A549 (cell line): ENCODE measurements at regions not wholly inside any gene's neighbourhood (a gene's known extent, or its start where the extent isn't known, plus 50 kb on each side); places are given as distances from the start of the nearest gene placed in this dataset.

Experiments used
- ATAC-seq, 2 experiments: fragments of 200-7000 bp in 1 of 2; fragments of >200 bp in 1 of 2; cut with Nextera tagmentation in 1 of 2; cut with Tn5 transposase in 1 of 2; 3 replicates each; pipeline versions ENCODE4 v1.8.0 to v1.9.1; 2018 to 2020; ENCODE audit warnings: mild to moderate bottlenecking in 1 of 2, moderate library complexity in 1 of 2
- CTCF ChIA-PET: fragments of 300-600 bp; sonication (Branson Sonifier 250); formaldehyde crosslinking; extraction: SDS; loops from one replicate; lab custom pipeline; 2021; ENCODE audit warnings: antibody characterized with exemption, inconsistent platforms; lab: Yijun Ruan, JAX
- POLR2A ChIA-PET: fragments of 350-600 bp; formaldehyde crosslinking; extraction: SDS; loops from one replicate; lab custom pipeline; 2021; ENCODE audit warnings: antibody characterized with exemption, inconsistent platforms; lab: Yijun Ruan, JAX
- DNase-seq, 2 experiments: peaks; one replicate each; pipeline versions ENCODE4 v3.0.0 to v3.0.0-alpha.2; 2011 to 2016; ENCODE audit warnings: low read depth in 1 of 2, low spot score in 1 of 2
- FAIRE-seq: peaks from 2 replicates; lab custom pipeline; 2011; peaks lifted over from hg19 to GRCh38; lab: Jason Lieb, UNC
- H3K27ac ChIP-seq, 2 experiments: fragments of >200 bp; sonication (Bioruptor Twin); formaldehyde crosslinking; 3 replicates each; pipeline ENCODE4 v1.5.1; 2016 to 2017
- H3K4me1 ChIP-seq: fragments of >200 bp; sonication (Bioruptor Twin); formaldehyde crosslinking; 3 replicates; pipeline ENCODE4 v1.6.1; 2016
- H3K4me2 ChIP-seq: fragments of >200 bp; sonication (Bioruptor Twin); formaldehyde crosslinking; 3 replicates; pipeline ENCODE4 v1.6.1; 2016
- H3K4me3 ChIP-seq: fragments of >200 bp; sonication (Bioruptor Twin); formaldehyde crosslinking; 3 replicates; pipeline ENCODE4 v1.5.1; 2016
- H3K9me3 ChIP-seq: fragments of >200 bp; sonication (Bioruptor Twin); formaldehyde crosslinking; 3 replicates; pipeline ENCODE4 v1.6.1; 2016
- BHLHE40 ChIP-seq: IDR thresholded peaks from 2 replicates; pipeline ENCODE4 v1.6.1; 2012; ENCODE audit warnings: low read depth, low read length, inconsistent platforms
- CBX2 ChIP-seq: fragments of 200-600 bp; sonication (generic); IDR thresholded peaks from 2 replicates; pipeline ENCODE4 v1.6.1; 2016; ENCODE audit warnings: low read depth, mild to moderate bottlenecking, borderline replicate concordance
- CHD4 ChIP-seq: fragments of 200-600 bp; sonication (generic); IDR thresholded peaks from 2 replicates; pipeline ENCODE4 v1.6.1; 2016; ENCODE audit warnings: antibody characterized with exemption, mild to moderate bottlenecking, borderline replicate concordance
- EHMT2 ChIP-seq: fragments of 200-600 bp; sonication (generic); IDR thresholded peaks from 2 replicates; pipeline ENCODE4 v1.6.1; 2016; ENCODE audit warnings: antibody characterized with exemption, low read depth, mild to moderate bottlenecking, moderate library complexity
- EP300 ChIP-seq, 2 experiments: fragments of >200 bp; sonication (Bioruptor Twin); formaldehyde crosslinking; IDR thresholded peaks; 2 replicates in 1 of 2; 3 replicates in 1 of 2; pipeline ENCODE4 v1.6.1; 2016 to 2017
- ESRRA ChIP-seq: fragments of 150-350 bp; IDR thresholded peaks from 2 replicates; pipeline ENCODE4 v1.6.1; 2014; ENCODE audit warnings: mild to moderate bottlenecking, low read length, borderline replicate concordance
- FOSL2 ChIP-seq, 2 experiments: fragments of 450-650 bp in 1 of 2; fragments of >200 bp in 1 of 2; sonication (Bioruptor Twin) in 1 of 2; formaldehyde crosslinking; IDR thresholded peaks; 2 replicates each; pipeline versions ENCODE4 v1.5.0 to v1.6.1; 2016 to 2020; ENCODE audit warnings: mild to moderate bottlenecking in 1 of 2, moderate library complexity in 1 of 2
- HEYL ChIP-seq: fragments of 250-450 bp; sonication (Bioruptor Pico); IDR thresholded peaks from 2 replicates; pipeline ENCODE4 v1.8.0; 2021; ENCODE audit warnings: mild to moderate bottlenecking, moderate library complexity
- HOXB13 ChIP-seq: fragments of 250-450 bp; sonication (Bioruptor Pico); IDR thresholded peaks from 2 replicates; pipeline ENCODE4 v1.5.0; 2020; ENCODE audit warnings: low read depth, mild to moderate bottlenecking, moderate library complexity
- JUNB ChIP-seq: fragments of >200 bp; sonication (Bioruptor Twin); formaldehyde crosslinking; IDR thresholded peaks from 2 replicates; pipeline ENCODE4 v1.6.1; 2016
- KDM5A ChIP-seq: fragments of 200-600 bp; sonication (generic); IDR thresholded peaks from 2 replicates; pipeline ENCODE4 v1.6.1; 2016; ENCODE audit warnings: antibody characterized with exemption, mild to moderate bottlenecking
- MAFK ChIP-seq: fragments of 450-650 bp; IDR thresholded peaks from 2 replicates; pipeline ENCODE4 v1.6.1; 2014; ENCODE audit not compliant: partially characterized antibody
- MAZ ChIP-seq: fragments of 150-350 bp; IDR thresholded peaks from 2 replicates; pipeline ENCODE4 v1.6.1; 2014; ENCODE audit warnings: antibody characterized with exemption, low read depth, low read length, borderline replicate concordance
- NFE2L2 ChIP-seq: fragments of 150-350 bp; conservative IDR thresholded peaks from 2 replicates; pipeline ENCODE4 v1.6.1; 2014; ENCODE audit warnings: low read length
- NPAS2 ChIP-seq: fragments of 250-450 bp; sonication (Bioruptor Pico); IDR thresholded peaks from 2 replicates; pipeline ENCODE4 v1.8.0; 2022; ENCODE audit warnings: mild to moderate bottlenecking, moderate library complexity, borderline replicate concordance
- POLR2A ChIP-seq: IDR thresholded peaks from 2 replicates; pipeline ENCODE4 v1.6.1; 2012; ENCODE audit warnings: mild to moderate bottlenecking, low read length
- POLR2AphosphoS2 ChIP-seq: conservative IDR thresholded peaks from 2 replicates; pipeline ENCODE4 v1.6.1; 2012; ENCODE audit warnings: low read length, improper control_type of control experiment, inconsistent platforms
- RCOR1 ChIP-seq: fragments of 150-350 bp; IDR thresholded peaks from 2 replicates; pipeline ENCODE4 v1.6.1; 2014; ENCODE audit warnings: antibody characterized with exemption, low read length, low read depth
- RNF2 ChIP-seq: fragments of 200-600 bp; sonication (generic); IDR thresholded peaks from 2 replicates; pipeline ENCODE4 v1.6.1; 2016; ENCODE audit warnings: low read depth, mild to moderate bottlenecking, antibody characterized with exemption, moderate library complexity, borderline replicate concordance
- TFCP2L1 ChIP-seq: fragments of 250-450 bp; sonication (Bioruptor Pico); IDR thresholded peaks from 2 replicates; pipeline ENCODE4 v1.5.0; 2021; ENCODE audit warnings: mild to moderate bottlenecking
- TP53 ChIP-seq: fragments of 250-450 bp; sonication (Bioruptor Pico); IDR thresholded peaks from 2 replicates; pipeline ENCODE4 v1.5.0; 2021; ENCODE audit warnings: mild to moderate bottlenecking, moderate library complexity
- ZFP36 ChIP-seq: fragments of 450-650 bp; IDR thresholded peaks from 2 replicates; pipeline ENCODE4 v1.6.1; 2014; ENCODE audit warnings: borderline replicate concordance; ENCODE audit not compliant: partially characterized antibody
- ZNF302 ChIP-seq: fragments of 250-450 bp; sonication (Bioruptor Pico); IDR thresholded peaks from 2 replicates; pipeline ENCODE4 v1.9.0; 2021; ENCODE audit warnings: inconsistent platforms, mild to moderate bottlenecking, moderate library complexity
- WGBS: methylation state at CpG from one replicate; pipeline ENCODE4 v1.1.6; 2017; ENCODE audit errors: missing lambda C conversion rate; 5-methylcytosine and 5-hydroxymethylcytosine counted together
- TF ChIP-seq, protein P1 (sequence below): IDR thresholded peaks from 2 replicates; pipeline ENCODE4 v1.6.1; 2012
- TF ChIP-seq, protein P2 (sequence below): fragments of >200 bp; sonication (Bioruptor Twin); formaldehyde crosslinking; IDR thresholded peaks from 2 replicates; pipeline ENCODE4 v1.6.1; 2016
- TF ChIP-seq, protein P3 (sequence below): fragments of 150-350 bp; IDR thresholded peaks from 2 replicates; pipeline ENCODE4 v1.6.1; 2014; ENCODE audit warnings: low read depth, mild to moderate bottlenecking, low read length
- TF ChIP-seq, protein P4 (sequence below): IDR thresholded peaks from 2 replicates; pipeline ENCODE4 v1.6.1; 2012; ENCODE audit warnings: low read depth, borderline replicate concordance

DNA sequence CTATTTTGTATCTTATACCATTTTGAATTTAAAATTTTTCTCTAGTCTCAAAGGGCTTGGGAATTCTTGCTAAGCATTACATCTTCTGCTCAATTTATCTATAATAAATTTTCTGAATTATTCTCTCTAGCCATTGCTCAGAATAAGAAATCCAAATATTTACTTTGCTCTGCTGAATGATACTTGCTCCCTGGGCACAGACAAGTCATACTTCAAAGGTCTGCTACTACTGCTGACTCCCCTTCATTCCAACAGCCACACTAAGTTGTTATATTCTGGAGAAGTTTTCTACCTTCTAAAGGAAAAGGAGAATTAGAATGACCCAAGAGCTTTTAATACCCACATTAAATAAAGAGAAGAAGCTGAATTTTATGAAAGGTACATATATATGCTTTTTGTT lies 460.3 kb upstream of the ZNF717 start:
- CTCF ChIA-PET: no interaction called here
- Histone ChIP-seq H3K4me2 (no peak overlapping the region), H3K4me1 (no peaks in the 10 kb centered on the region), H3K27ac (no peak overlapping the region), H3K4me3 (no peak overlapping the region), H3K9me3 (no peaks in the 10 kb centered on the region; the same call in 2 of the 3 replicates)
- DNase-seq: no peak
- no peak for FAIRE-seq
- TF ChIP-seq NFE2L2: no peak
- TF ChIP-seq JUNB: no peak
- TF ChIP-seq MAZ: no peak
- TF ChIP-seq, protein P1, sequence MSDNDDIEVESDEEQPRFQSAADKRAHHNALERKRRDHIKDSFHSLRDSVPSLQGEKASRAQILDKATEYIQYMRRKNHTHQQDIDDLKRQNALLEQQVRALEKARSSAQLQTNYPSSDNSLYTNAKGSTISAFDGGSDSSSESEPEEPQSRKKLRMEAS: no peak
- no peak for TF ChIP-seq POLR2AphosphoS2
- TF ChIP-seq ZNF302 (CRISPR knock-in tag): no peak
- no peak for TF ChIP-seq HOXB13
- TF ChIP-seq, protein P2, sequence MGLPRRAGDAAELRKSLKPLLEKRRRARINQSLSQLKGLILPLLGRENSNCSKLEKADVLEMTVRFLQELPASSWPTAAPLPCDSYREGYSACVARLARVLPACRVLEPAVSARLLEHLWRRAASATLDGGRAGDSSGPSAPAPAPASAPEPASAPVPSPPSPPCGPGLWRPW: no peak
- TF ChIP-seq ZFP36: no peak
- no peak for TF ChIP-seq HEYL (CRISPR knock-in tag)
- no peak for TF ChIP-seq KDM5A
- TF ChIP-seq CHD4: no peak
- TF ChIP-seq, all 56 proteins: peak for 0
- POLR2A ChIA-PET: no interaction called here
- no peak for ATAC-seq

DNA sequence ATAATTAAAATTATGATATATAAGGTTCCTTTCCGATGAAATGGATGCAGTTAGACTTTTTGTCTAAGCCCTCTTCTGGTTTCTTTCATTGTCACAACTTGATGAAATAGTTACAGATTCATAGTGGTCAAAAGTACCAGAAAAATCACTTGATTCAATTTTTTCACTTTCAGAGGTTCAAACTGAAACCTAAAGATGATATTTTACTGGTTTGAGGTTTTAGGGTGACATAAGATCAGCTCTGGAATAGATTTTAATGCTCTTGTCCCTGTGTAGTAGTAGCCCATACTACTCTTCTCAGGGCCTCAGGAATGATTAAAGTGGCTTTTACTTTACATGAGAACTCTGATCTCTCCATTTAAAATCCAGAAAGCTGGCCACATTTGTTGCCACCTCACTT lies 479.1 kb upstream of the ZNF717 start:
- WGBS: 3% methylated on average over 1 of the region's 1 CpG
- FAIRE-seq (no peak), DNase-seq (no peak), ATAC-seq (no peak)
- Histone ChIP-seq H3K9me3 (peaks cover 7% of the 10 kb centered on the region; the same call in 1 of the 3 replicates), H3K4me1 (no peaks in the 10 kb centered on the region), H3K4me3 (no peak overlapping the region), H3K27ac (no peak overlapping the region), H3K4me2 (no peak overlapping the region)
- POLR2A ChIA-PET: no interaction called here
- CTCF ChIA-PET: no interaction called here
- TF ChIP-seq, protein P3, sequence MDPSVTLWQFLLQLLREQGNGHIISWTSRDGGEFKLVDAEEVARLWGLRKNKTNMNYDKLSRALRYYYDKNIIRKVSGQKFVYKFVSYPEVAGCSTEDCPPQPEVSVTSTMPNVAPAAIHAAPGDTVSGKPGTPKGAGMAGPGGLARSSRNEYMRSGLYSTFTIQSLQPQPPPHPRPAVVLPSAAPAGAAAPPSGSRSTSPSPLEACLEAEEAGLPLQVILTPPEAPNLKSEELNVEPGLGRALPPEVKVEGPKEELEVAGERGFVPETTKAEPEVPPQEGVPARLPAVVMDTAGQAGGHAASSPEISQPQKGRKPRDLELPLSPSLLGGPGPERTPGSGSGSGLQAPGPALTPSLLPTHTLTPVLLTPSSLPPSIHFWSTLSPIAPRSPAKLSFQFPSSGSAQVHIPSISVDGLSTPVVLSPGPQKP: no peak
- TF ChIP-seq MAFK: no peak
- no peak for TF ChIP-seq NPAS2 (CRISPR knock-in tag)
- TF ChIP-seq, protein P4, sequence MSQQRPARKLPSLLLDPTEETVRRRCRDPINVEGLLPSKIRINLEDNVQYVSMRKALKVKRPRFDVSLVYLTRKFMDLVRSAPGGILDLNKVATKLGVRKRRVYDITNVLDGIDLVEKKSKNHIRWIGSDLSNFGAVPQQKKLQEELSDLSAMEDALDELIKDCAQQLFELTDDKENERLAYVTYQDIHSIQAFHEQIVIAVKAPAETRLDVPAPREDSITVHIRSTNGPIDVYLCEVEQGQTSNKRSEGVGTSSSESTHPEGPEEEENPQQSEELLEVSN: no peak
- TF ChIP-seq POLR2A: no peak
- TF ChIP-seq FOSL2 (IDR thresholded peaks at IDR 0.05): no peak
- TF ChIP-seq FOSL2 (CRISPR knock-in tag; IDR thresholded peaks at IDR 0.05): no peak
- no peak for TF ChIP-seq RNF2
- TF ChIP-seq EP300 (IDR thresholded peaks at IDR 0.05): no peak
- no peak for TF ChIP-seq TFCP2L1 (CRISPR knock-in tag)
- no peak for TF ChIP-seq RCOR1
- no peak for TF ChIP-seq CBX2
- no peak for TF ChIP-seq TP53 (CRISPR knock-in tag)
- no peak for TF ChIP-seq ESRRA
- no peak for TF ChIP-seq BHLHE40
- TF ChIP-seq EHMT2: no peak
